ENCODE measurements at regions not wholly inside any gene's neighbourhood (a gene's known extent, or its start where the extent isn't known, plus 50 kb on each side); places are given as distances from the start of the nearest gene placed in this dataset.

- DNase-seq (ENCODE audit: low spot score), result no peak
Observed at GRCh38 chr2:120515759-120516678, 170.1 kb downstream of the INHBB start.

GRCh38 chr2:120516679-120517314 lies 170.9 kb downstream of the INHBB start:
- no peak for DNase-seq (ENCODE audit: low spot score)

- DNase-seq (ENCODE audit: low spot score), result no peak
Observed at GRCh38 chr2:120517751-120518469, 172.0 kb downstream of the INHBB start.

GRCh38 chr2:120518819-120519218 lies 172.9 kb downstream of the INHBB start:
- no peak for DNase-seq (ENCODE audit: low spot score)

GRCh38 chr2:120519469-120519868 lies 173.5 kb downstream of the INHBB start:
- DNase-seq (ENCODE audit: low spot score), result no peak

- DNase-seq (ENCODE audit: low spot score), result no peak
Observed at GRCh38 chr2:120520454-120520853, 174.5 kb downstream of the INHBB start.

- DNase-seq (ENCODE audit: low spot score), result no peak
Observed at GRCh38 chr2:120520929-120521912, 175.3 kb downstream of the INHBB start.

- DNase-seq (ENCODE audit: low spot score), result no peak
Observed at GRCh38 chr2:120522151-120522751, 176.3 kb downstream of the INHBB start.

- DNase-seq (ENCODE audit: low spot score), result no peak
Observed at GRCh38 chr2:120523766-120524165, 177.8 kb downstream of the INHBB start.

- no peak for DNase-seq (ENCODE audit: low spot score)
Observed at GRCh38 chr2:120524174-120524573, 178.2 kb downstream of the INHBB start.

- no peak for DNase-seq (ENCODE audit: low spot score)
Observed at GRCh38 chr2:120525056-120526046, 179.4 kb downstream of the INHBB start.

- DNase-seq (ENCODE audit: low spot score), result no peak
Observed at GRCh38 chr2:120526047-120526562, 180.2 kb downstream of the INHBB start.

GRCh38 chr2:120526997-120527945 lies 181.3 kb downstream of the INHBB start:
- DNase-seq (ENCODE audit: low spot score), result no peak

GRCh38 chr2:120528051-120528692 lies 182.2 kb downstream of the INHBB start:
- no peak for DNase-seq (ENCODE audit: low spot score)

GRCh38 chr2:120528693-120529076 lies 182.7 kb downstream of the INHBB start:
- DNase-seq (ENCODE audit: low spot score), result no peak

- DNase-seq (ENCODE audit: low spot score), result no peak
Observed at GRCh38 chr2:120530781-120531180, 184.8 kb downstream of the INHBB start.

- DNase-seq (ENCODE audit: low spot score), result no peak
Observed at GRCh38 chr2:120531365-120531764, 185.4 kb downstream of the INHBB start.

Measured in CD4-positive, alpha-beta T cell treated with Interleukin-6 at 100 ng/mL for 8 hours (primary cell).